NT2/D1 (cell line): ENCODE measurements at regions not wholly inside any gene's neighbourhood (a gene's known extent, or its start where the extent isn't known, plus 50 kb on each side); places are given as distances from the start of the nearest gene placed in this dataset.

ENCODE experiments used
- SUZ12 ChIP-seq: IDR thresholded peaks from 2 replicates; pipeline ENCODE4 v1.6.1; 2011; ENCODE audit not compliant: insufficient read length, insufficient read depth; ENCODE audit errors: extremely low read depth
- YY1 ChIP-seq: IDR thresholded peaks from 2 replicates; pipeline ENCODE4 v1.6.1; 2011; ENCODE audit not compliant: insufficient read length, insufficient read depth
- ZNF274 ChIP-seq: IDR thresholded peaks from 2 replicates; pipeline ENCODE4 v1.6.1; 2011; ENCODE audit warnings: mild to moderate bottlenecking, low read depth, low read length

DNA sequence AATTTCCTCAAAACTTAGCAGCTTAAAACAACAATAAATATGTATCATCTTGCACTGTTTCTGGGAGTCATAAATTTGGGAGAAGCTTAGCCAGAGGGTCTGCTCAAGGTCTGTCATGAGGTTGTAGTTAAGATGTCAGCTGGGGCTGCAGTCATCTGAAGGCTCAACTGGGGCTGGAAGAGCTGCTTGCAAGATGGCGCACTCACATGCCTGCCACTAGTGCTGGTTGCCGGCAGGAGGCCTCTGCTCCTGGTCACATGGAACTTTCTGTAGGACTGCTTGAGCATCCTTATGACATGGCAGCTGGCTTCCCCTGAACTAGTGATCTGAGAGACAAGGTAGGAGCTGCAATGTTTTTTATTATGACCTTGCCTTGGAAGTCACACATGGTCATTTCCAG, 215.5 kb upstream of the HAAO start:
- TF ChIP-seq ZNF274 (no peak), YY1 (no peak), SUZ12 (no peak)
